ENCODE measurements at regions not wholly inside any gene's neighbourhood (a gene's known extent, or its start where the extent isn't known, plus 50 kb on each side); places are given as distances from the start of the nearest gene placed in this dataset.

DNA sequence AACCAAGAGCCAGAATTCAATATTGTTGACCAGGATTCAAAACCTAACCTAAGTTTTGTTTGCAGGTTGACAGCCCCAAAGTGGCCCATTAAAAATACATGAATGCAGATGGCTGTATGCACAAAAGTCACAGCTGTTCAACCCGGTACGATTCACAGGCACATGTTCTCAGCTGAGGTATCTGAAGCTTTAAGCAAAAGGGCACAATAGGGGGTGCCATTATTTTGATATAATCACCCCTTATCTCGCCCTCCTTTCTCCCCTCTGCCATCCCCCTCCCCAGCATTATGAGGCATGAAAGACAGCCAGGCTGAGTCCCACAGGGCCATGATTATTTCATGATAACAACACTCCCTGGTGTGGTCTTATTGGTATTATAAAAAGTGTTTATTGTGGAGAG lies 264.9 kb downstream of the EBLN2 start (continued):
- TF ChIP-seq, protein P1, sequence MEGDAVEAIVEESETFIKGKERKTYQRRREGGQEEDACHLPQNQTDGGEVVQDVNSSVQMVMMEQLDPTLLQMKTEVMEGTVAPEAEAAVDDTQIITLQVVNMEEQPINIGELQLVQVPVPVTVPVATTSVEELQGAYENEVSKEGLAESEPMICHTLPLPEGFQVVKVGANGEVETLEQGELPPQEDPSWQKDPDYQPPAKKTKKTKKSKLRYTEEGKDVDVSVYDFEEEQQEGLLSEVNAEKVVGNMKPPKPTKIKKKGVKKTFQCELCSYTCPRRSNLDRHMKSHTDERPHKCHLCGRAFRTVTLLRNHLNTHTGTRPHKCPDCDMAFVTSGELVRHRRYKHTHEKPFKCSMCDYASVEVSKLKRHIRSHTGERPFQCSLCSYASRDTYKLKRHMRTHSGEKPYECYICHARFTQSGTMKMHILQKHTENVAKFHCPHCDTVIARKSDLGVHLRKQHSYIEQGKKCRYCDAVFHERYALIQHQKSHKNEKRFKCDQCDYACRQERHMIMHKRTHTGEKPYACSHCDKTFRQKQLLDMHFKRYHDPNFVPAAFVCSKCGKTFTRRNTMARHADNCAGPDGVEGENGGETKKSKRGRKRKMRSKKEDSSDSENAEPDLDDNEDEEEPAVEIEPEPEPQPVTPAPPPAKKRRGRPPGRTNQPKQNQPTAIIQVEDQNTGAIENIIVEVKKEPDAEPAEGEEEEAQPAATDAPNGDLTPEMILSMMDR (IDR thresholded peaks at IDR 0.05), result no peak
- no peak for TF ChIP-seq SMAD4 (CRISPR knock-in tag; IDR thresholded peaks at IDR 0.05)
- TF ChIP-seq ATF1 (CRISPR knock-in tag; IDR thresholded peaks at IDR 0.05), result no peak

DNA sequence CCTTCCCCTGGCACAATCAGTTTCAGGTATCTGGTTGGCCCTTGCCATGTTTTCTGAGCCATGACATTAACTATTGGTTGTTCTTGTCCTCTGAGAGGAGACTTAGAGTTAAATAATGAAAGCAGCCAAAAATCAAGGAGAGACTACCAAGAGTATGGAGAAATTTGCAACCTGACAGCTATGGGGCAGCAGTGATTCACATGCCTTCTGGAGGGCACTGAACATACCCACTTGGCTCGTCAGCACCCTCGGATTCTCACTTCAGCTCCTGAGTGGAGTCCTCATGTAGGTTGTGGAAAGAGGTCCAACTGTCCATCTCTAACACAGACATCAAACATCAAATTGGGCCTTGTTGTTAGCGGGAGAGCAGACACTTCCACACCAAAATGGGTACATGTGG lies 265.6 kb downstream of the EBLN2 start:
- ChIA-PET CTCF (interaction anchor here (0.5 to 1.5 kb wide), 2 partner anchors 171 to 181 kb away, joined by 3 to 4 read pairs; no protein-coding TSS in a partner anchor), POLR2A (no interaction called here)
- H3K9me3 Mint-ChIP-seq, result peaks cover 20% of the 10 kb centered on the region
- no peaks in the 10 kb centered on the region; the same call in 1 of the 2 replicates for H3K27me3 Mint-ChIP-seq (ENCODE audit: low read depth)
- no peak for DNase-seq (ENCODE audit: low spot score)
- ATAC-seq, result peak; percentile 63
- no peak overlapping the region for H3K27ac Mint-ChIP-seq
- H3K4me3 Mint-ChIP-seq, result no peak overlapping the region
- no peaks in the 10 kb centered on the region for H3K4me1 Mint-ChIP-seq
- TF ChIP-seq ZBTB21 (CRISPR knock-in tag; IDR thresholded peaks at IDR 0.05; ENCODE audit: borderline replicate concordance) (no peak), GRHL2 (CRISPR knock-in tag; IDR thresholded peaks at IDR 0.05; ENCODE audit: insufficient replicate concordance, severe bottlenecking) (no peak), ZNF416 (CRISPR knock-in tag; IDR thresholded peaks at IDR 0.05) (no peak), ZNF317 (CRISPR knock-in tag; IDR thresholded peaks at IDR 0.05; ENCODE audit: borderline replicate concordance, low read depth) (no peak), MXD4 (CRISPR knock-in tag; IDR thresholded peaks at IDR 0.05; ENCODE audit: borderline replicate concordance) (no peak), NFATC4 (CRISPR knock-in tag; IDR thresholded peaks at IDR 0.05) (no peak), ATF1 (CRISPR knock-in tag; IDR thresholded peaks at IDR 0.05) (no peak), ZNF263 (CRISPR knock-in tag; IDR thresholded peaks at IDR 0.05; ENCODE audit: low read depth) (no peak), ZNF396 (CRISPR knock-in tag; IDR thresholded peaks at IDR 0.05; ENCODE audit: borderline replicate concordance) (no peak), CREM (CRISPR knock-in tag; IDR thresholded peaks at IDR 0.05) (no peak), NFYB (CRISPR knock-in tag; conservative IDR thresholded peaks at IDR 0.05; ENCODE audit: low read depth) (no peak)
- TF ChIP-seq, protein P2, sequence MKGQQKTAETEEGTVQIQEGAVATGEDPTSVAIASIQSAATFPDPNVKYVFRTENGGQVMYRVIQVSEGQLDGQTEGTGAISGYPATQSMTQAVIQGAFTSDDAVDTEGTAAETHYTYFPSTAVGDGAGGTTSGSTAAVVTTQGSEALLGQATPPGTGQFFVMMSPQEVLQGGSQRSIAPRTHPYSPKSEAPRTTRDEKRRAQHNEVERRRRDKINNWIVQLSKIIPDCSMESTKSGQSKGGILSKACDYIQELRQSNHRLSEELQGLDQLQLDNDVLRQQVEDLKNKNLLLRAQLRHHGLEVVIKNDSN (CRISPR knock-in tag; IDR thresholded peaks at IDR 0.05), result no peak
- TF ChIP-seq, protein P3, sequence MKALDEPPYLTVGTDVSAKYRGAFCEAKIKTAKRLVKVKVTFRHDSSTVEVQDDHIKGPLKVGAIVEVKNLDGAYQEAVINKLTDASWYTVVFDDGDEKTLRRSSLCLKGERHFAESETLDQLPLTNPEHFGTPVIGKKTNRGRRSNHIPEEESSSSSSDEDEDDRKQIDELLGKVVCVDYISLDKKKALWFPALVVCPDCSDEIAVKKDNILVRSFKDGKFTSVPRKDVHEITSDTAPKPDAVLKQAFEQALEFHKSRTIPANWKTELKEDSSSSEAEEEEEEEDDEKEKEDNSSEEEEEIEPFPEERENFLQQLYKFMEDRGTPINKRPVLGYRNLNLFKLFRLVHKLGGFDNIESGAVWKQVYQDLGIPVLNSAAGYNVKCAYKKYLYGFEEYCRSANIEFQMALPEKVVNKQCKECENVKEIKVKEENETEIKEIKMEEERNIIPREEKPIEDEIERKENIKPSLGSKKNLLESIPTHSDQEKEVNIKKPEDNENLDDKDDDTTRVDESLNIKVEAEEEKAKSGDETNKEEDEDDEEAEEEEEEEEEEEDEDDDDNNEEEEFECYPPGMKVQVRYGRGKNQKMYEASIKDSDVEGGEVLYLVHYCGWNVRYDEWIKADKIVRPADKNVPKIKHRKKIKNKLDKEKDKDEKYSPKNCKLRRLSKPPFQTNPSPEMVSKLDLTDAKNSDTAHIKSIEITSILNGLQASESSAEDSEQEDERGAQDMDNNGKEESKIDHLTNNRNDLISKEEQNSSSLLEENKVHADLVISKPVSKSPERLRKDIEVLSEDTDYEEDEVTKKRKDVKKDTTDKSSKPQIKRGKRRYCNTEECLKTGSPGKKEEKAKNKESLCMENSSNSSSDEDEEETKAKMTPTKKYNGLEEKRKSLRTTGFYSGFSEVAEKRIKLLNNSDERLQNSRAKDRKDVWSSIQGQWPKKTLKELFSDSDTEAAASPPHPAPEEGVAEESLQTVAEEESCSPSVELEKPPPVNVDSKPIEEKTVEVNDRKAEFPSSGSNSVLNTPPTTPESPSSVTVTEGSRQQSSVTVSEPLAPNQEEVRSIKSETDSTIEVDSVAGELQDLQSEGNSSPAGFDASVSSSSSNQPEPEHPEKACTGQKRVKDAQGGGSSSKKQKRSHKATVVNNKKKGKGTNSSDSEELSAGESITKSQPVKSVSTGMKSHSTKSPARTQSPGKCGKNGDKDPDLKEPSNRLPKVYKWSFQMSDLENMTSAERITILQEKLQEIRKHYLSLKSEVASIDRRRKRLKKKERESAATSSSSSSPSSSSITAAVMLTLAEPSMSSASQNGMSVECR (CRISPR knock-in tag; IDR thresholded peaks at IDR 0.05; ENCODE audit: borderline replicate concordance), result no peak
- TF ChIP-seq, protein P4, sequence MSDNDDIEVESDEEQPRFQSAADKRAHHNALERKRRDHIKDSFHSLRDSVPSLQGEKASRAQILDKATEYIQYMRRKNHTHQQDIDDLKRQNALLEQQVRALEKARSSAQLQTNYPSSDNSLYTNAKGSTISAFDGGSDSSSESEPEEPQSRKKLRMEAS (CRISPR knock-in tag; IDR thresholded peaks at IDR 0.05), result no peak
- TF ChIP-seq, protein P5, sequence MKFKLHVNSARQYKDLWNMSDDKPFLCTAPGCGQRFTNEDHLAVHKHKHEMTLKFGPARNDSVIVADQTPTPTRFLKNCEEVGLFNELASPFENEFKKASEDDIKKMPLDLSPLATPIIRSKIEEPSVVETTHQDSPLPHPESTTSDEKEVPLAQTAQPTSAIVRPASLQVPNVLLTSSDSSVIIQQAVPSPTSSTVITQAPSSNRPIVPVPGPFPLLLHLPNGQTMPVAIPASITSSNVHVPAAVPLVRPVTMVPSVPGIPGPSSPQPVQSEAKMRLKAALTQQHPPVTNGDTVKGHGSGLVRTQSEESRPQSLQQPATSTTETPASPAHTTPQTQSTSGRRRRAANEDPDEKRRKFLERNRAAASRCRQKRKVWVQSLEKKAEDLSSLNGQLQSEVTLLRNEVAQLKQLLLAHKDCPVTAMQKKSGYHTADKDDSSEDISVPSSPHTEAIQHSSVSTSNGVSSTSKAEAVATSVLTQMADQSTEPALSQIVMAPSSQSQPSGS (CRISPR knock-in tag; IDR thresholded peaks at IDR 0.05; ENCODE audit: borderline replicate concordance, low read depth), result no peak
- TF ChIP-seq, protein P6, sequence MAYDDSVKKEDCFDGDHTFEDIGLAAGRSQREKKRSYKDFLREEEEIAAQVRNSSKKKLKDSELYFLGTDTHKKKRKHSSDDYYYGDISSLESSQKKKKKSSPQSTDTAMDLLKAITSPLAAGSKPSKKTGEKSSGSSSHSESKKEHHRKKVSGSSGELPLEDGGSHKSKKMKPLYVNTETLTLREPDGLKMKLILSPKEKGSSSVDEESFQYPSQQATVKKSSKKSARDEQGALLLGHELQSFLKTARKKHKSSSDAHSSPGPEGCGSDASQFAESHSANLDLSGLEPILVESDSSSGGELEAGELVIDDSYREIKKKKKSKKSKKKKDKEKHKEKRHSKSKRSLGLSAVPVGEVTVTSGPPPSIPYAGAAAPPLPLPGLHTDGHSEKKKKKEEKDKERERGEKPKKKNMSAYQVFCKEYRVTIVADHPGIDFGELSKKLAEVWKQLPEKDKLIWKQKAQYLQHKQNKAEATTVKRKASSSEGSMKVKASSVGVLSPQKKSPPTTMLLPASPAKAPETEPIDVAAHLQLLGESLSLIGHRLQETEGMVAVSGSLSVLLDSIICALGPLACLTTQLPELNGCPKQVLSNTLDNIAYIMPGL (CRISPR knock-in tag; IDR thresholded peaks at IDR 0.05), result no peak
- TF ChIP-seq, protein P7, sequence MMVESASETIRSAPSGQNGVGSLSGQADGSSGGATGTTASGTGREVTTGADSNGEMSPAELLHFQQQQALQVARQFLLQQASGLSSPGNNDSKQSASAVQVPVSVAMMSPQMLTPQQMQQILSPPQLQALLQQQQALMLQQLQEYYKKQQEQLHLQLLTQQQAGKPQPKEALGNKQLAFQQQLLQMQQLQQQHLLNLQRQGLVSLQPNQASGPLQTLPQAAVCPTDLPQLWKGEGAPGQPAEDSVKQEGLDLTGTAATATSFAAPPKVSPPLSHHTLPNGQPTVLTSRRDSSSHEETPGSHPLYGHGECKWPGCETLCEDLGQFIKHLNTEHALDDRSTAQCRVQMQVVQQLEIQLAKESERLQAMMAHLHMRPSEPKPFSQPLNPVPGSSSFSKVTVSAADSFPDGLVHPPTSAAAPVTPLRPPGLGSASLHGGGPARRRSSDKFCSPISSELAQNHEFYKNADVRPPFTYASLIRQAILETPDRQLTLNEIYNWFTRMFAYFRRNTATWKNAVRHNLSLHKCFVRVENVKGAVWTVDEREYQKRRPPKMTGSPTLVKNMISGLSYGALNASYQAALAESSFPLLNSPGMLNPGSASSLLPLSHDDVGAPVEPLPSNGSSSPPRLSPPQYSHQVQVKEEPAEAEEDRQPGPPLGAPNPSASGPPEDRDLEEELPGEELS (CRISPR knock-in tag; IDR thresholded peaks at IDR 0.05), result no peak
- TF ChIP-seq, protein P8, sequence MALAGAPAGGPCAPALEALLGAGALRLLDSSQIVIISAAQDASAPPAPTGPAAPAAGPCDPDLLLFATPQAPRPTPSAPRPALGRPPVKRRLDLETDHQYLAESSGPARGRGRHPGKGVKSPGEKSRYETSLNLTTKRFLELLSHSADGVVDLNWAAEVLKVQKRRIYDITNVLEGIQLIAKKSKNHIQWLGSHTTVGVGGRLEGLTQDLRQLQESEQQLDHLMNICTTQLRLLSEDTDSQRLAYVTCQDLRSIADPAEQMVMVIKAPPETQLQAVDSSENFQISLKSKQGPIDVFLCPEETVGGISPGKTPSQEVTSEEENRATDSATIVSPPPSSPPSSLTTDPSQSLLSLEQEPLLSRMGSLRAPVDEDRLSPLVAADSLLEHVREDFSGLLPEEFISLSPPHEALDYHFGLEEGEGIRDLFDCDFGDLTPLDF (CRISPR knock-in tag; IDR thresholded peaks at IDR 0.05), result no peak
- peaks cover 3% of the 10 kb centered on the region; the same call in 1 of the 2 replicates for H3K36me3 Mint-ChIP-seq

Measured in WTC11 (cell line).